ENCODE measurements at regions not wholly inside any gene's neighbourhood (a gene's known extent, or its start where the extent isn't known, plus 50 kb on each side); places are given as distances from the start of the nearest gene placed in this dataset.

DNA sequence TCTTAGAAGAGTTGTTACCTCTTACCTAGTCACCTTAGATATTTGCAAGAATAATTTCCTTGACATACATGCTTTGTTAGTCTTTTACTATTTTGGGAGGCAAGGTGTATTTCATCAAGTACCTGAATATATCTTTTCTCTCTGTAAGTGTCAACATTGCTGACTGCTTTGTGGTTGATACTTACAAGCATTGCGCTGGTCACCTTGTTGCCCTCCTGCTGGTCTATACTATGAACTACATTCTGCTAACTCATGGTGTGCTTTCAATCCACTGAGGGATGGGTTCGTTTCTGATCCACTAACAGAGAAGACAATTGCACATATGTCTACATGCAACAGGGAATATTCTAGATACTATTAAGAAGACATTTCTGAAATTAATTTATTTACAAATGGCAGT lies 837.8 kb upstream of the COBL start:
- intact Hi-C loops (cut with micrococcal nuclease), result no loop called here
- no peaks in the 10 kb centered on the region for H3K4me1 Mint-ChIP-seq
- H3K27me3 Mint-ChIP-seq, result no peaks in the 10 kb centered on the region
- no peaks in the 10 kb centered on the region for H3K36me3 Mint-ChIP-seq
- no peak for DNase-seq
- no peak overlapping the region for H3K4me3 Mint-ChIP-seq
- Histone ChIP-seq H3K27me3 (ENCODE audit: insufficient read depth, low read length) (no peaks in the 10 kb centered on the region), H3K9me3 (ENCODE audit: control insufficient read depth in 1 of 2, low read length in 2 of 2) (no peaks in the 10 kb centered on the region), H3K4me1 (ENCODE audit: insufficient read depth, low read length) (no peaks in the 10 kb centered on the region), H3K4me3 (ENCODE audit: low read length in 2 of 2) (no peak overlapping the region), H3K36me3 (ENCODE audit: insufficient read depth, low read length) (no peaks in the 10 kb centered on the region), H3K27ac (ENCODE audit: low read depth, low read length) (no peak overlapping the region)
- H3K27ac Mint-ChIP-seq, result no peak overlapping the region
- ChIA-PET POLR2A (ENCODE audit: partially characterized antibody) (no interaction called here), CTCF (ENCODE audit: partially characterized antibody) (no interaction called here)
- H3K9me3 Mint-ChIP-seq, result peaks cover 0 to 21% (median 6%) of the 10 kb centered on the region in 8 donors

DNA sequence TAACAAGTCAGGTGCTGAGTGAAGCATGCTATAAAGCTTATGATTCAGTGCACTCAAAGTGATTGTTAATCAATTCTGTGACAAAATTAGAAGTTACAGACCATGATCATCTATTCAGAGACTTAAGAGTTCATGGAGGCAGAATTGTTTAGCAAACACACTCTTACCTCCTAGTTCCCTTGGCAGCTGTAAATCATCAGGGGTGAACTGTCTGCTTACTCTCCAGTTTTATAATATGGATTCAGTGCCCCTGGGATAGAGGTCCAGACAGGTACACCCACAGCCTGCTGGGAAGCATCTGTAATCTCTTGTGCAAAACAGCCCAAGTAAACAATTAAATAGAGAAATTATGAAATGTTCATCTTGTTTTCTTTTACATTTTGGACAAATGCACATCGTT lies 835.0 kb upstream of the COBL start:
- H3K36me3 ChIP-seq (ENCODE audit: insufficient read depth, low read length), result no peaks in the 10 kb centered on the region

GRCh38 chr7:52150952-52151351 lies 834.3 kb upstream of the COBL start:
- H3K36me3 ChIP-seq (ENCODE audit: insufficient read depth, low read length), result no peaks in the 10 kb centered on the region
- Mint-ChIP-seq H3K27me3 (no peaks in the 10 kb centered on the region), H3K36me3 (no peaks in the 10 kb centered on the region), H3K4me3 (no peak overlapping the region), H3K27ac (no peak overlapping the region), H3K9me3 (peaks cover 0 to 21% (median 4%) of the 10 kb centered on the region in 8 donors), H3K4me1 (no peaks in the 10 kb centered on the region)
- H3K4me1 ChIP-seq (ENCODE audit: insufficient read depth, low read length), result no peaks in the 10 kb centered on the region
- no peak overlapping the region for H3K4me3 ChIP-seq (ENCODE audit: low read length in 2 of 2)
- no peak for DNase-seq
- H3K27me3 ChIP-seq (ENCODE audit: insufficient read depth, low read length), result no peaks in the 10 kb centered on the region
- intact Hi-C loops (cut with micrococcal nuclease), result no loop called here
- H3K9me3 ChIP-seq (ENCODE audit: control insufficient read depth in 1 of 2, low read length in 2 of 2), result peaks cover 0 to 2% of the 10 kb centered on the region in 2 donors
- ChIA-PET POLR2A (ENCODE audit: partially characterized antibody) (no interaction called here), CTCF (ENCODE audit: partially characterized antibody) (no interaction called here)
- H3K27ac ChIP-seq (ENCODE audit: low read depth, low read length), result no peak overlapping the region

More for the DNA sequence above, 835.0 kb upstream of the COBL start:
- POLR2A ChIA-PET (ENCODE audit: partially characterized antibody), result no interaction called here
- no peaks in the 10 kb centered on the region for H3K4me1 ChIP-seq (ENCODE audit: insufficient read depth, low read length)
- intact Hi-C loops (cut with micrococcal nuclease), result no loop called here
- H3K27me3 Mint-ChIP-seq, result no peaks in the 10 kb centered on the region
- H3K9me3 ChIP-seq (ENCODE audit: control insufficient read depth in 1 of 2, low read length in 2 of 2), result peaks cover 0 to 2% of the 10 kb centered on the region in 2 donors
- H3K9me3 Mint-ChIP-seq, result peaks cover 0 to 21% (median 4%) of the 10 kb centered on the region in 8 donors
- H3K36me3 Mint-ChIP-seq, result no peaks in the 10 kb centered on the region
- no peak overlapping the region for H3K27ac ChIP-seq (ENCODE audit: low read depth, low read length)
- no peak for DNase-seq
- no peak overlapping the region for H3K4me3 Mint-ChIP-seq
- no peaks in the 10 kb centered on the region for H3K4me1 Mint-ChIP-seq
- H3K4me3 ChIP-seq (ENCODE audit: low read length in 2 of 2), result no peak overlapping the region
- H3K27me3 ChIP-seq (ENCODE audit: insufficient read depth, low read length), result no peaks in the 10 kb centered on the region
- CTCF ChIA-PET (ENCODE audit: partially characterized antibody), result no interaction called here
- no peak overlapping the region for H3K27ac Mint-ChIP-seq

GRCh38 chr7:52146871-52147634 lies 830.4 kb upstream of the COBL start:
- ChIA-PET CTCF (ENCODE audit: partially characterized antibody) (no interaction called here), POLR2A (ENCODE audit: partially characterized antibody) (no interaction called here)
- H3K4me3 ChIP-seq (ENCODE audit: low read length in 2 of 2), result no peak overlapping the region
- intact Hi-C loops (cut with micrococcal nuclease), result no loop called here
- H3K36me3 Mint-ChIP-seq, result no peaks in the 10 kb centered on the region
- DNase-seq, result no peak
- H3K9me3 Mint-ChIP-seq, result peaks cover 0 to 17% (median 7%) of the 10 kb centered on the region in 8 donors
- no peak overlapping the region for H3K27ac ChIP-seq (ENCODE audit: low read depth, low read length)
- no peaks in the 10 kb centered on the region for H3K27me3 Mint-ChIP-seq
- H3K4me1 Mint-ChIP-seq, result no peaks in the 10 kb centered on the region
- H3K27ac Mint-ChIP-seq, result no peak overlapping the region
- peaks cover 0 to 2% of the 10 kb centered on the region in 2 donors for H3K9me3 ChIP-seq (ENCODE audit: control insufficient read depth in 1 of 2, low read length in 2 of 2)
- H3K4me1 ChIP-seq (ENCODE audit: insufficient read depth, low read length), result no peaks in the 10 kb centered on the region
- H3K27me3 ChIP-seq (ENCODE audit: insufficient read depth, low read length), result no peaks in the 10 kb centered on the region
- no peaks in the 10 kb centered on the region for H3K36me3 ChIP-seq (ENCODE audit: insufficient read depth, low read length)
- H3K4me3 Mint-ChIP-seq, result no peak overlapping the region

- H3K4me1 Mint-ChIP-seq, result no peaks in the 10 kb centered on the region
- H3K36me3 ChIP-seq (ENCODE audit: insufficient read depth, low read length), result no peaks in the 10 kb centered on the region
- CTCF ChIA-PET (ENCODE audit: partially characterized antibody), result no interaction called here
- no peaks in the 10 kb centered on the region for H3K27me3 Mint-ChIP-seq
- H3K4me1 ChIP-seq (ENCODE audit: insufficient read depth, low read length), result no peaks in the 10 kb centered on the region
- POLR2A ChIA-PET (ENCODE audit: partially characterized antibody), result no interaction called here
- peaks cover 3 to 20% (median 15%) of the 10 kb centered on the region in 8 donors for H3K9me3 Mint-ChIP-seq
- intact Hi-C loops (cut with micrococcal nuclease), result no loop called here
- H3K4me3 Mint-ChIP-seq, result no peak overlapping the region
- no peak overlapping the region for H3K4me3 ChIP-seq (ENCODE audit: low read length in 2 of 2)
- no peaks in the 10 kb centered on the region for H3K27me3 ChIP-seq (ENCODE audit: insufficient read depth, low read length)
- H3K27ac ChIP-seq (ENCODE audit: low read depth, low read length), result no peak overlapping the region
- H3K36me3 Mint-ChIP-seq, result no peaks in the 10 kb centered on the region
- H3K9me3 ChIP-seq (ENCODE audit: control insufficient read depth in 1 of 2, low read length in 2 of 2), result no peaks in the 10 kb centered on the region
- DNase-seq, result no peak
- H3K27ac Mint-ChIP-seq, result no peak overlapping the region
Measured at GRCh38 chr7:52143219-52143618, 826.6 kb upstream of the COBL start.

DNA sequence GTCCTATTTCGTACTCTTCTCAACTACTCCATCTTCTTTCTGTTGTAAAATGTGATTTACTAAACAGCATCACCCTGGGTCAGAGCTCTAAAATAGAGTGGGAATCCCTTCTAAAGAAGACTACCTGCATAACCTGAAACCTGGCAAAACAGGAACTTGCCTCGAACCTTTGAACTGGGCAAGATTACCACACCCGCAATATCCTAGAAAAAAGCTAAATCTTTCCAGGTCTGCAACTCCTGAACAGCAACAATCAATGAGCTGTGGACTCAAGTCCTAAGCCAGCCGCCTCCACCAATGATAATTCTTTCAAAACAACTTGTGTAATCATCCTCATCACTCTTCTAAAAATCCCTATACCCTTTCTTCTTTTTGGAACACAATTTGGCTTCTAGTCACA lies 824.2 kb upstream of the COBL start:
- no peaks in the 10 kb centered on the region for H3K27me3 ChIP-seq (ENCODE audit: insufficient read depth, low read length)
- ChIA-PET POLR2A (ENCODE audit: partially characterized antibody) (no interaction called here), CTCF (ENCODE audit: partially characterized antibody) (no interaction called here)
- Mint-ChIP-seq H3K27me3 (no peaks in the 10 kb centered on the region), H3K4me1 (no peaks in the 10 kb centered on the region), H3K27ac (no peak overlapping the region), H3K36me3 (no peaks in the 10 kb centered on the region), H3K4me3 (no peak overlapping the region), H3K9me3 (peaks cover 3 to 32% (median 16%) of the 10 kb centered on the region in 8 donors)
- no peaks in the 10 kb centered on the region for H3K36me3 ChIP-seq (ENCODE audit: insufficient read depth, low read length)
- no peak overlapping the region for H3K4me3 ChIP-seq (ENCODE audit: low read length in 2 of 2)
- H3K4me1 ChIP-seq (ENCODE audit: insufficient read depth, low read length), result no peaks in the 10 kb centered on the region
- no peak overlapping the region for H3K27ac ChIP-seq (ENCODE audit: low read depth, low read length)
- DNase-seq, result no peak
- no peaks in the 10 kb centered on the region for H3K9me3 ChIP-seq (ENCODE audit: control insufficient read depth in 1 of 2, low read length in 2 of 2)
- intact Hi-C loops (cut with micrococcal nuclease), result no loop called here

GRCh38 chr7:52135403-52135802 lies 818.8 kb upstream of the COBL start:
- ChIA-PET CTCF (ENCODE audit: partially characterized antibody) (no interaction called here), POLR2A (ENCODE audit: partially characterized antibody) (no interaction called here)
- Histone ChIP-seq H3K36me3 (ENCODE audit: insufficient read depth, low read length) (no peaks in the 10 kb centered on the region), H3K9me3 (ENCODE audit: control insufficient read depth in 1 of 2, low read length in 2 of 2) (no peaks in the 10 kb centered on the region), H3K4me1 (ENCODE audit: insufficient read depth, low read length) (no peaks in the 10 kb centered on the region), H3K4me3 (ENCODE audit: low read length in 2 of 2) (no peak overlapping the region), H3K27me3 (ENCODE audit: insufficient read depth, low read length) (no peaks in the 10 kb centered on the region), H3K27ac (ENCODE audit: low read depth, low read length) (no peak overlapping the region)
- Mint-ChIP-seq H3K27ac (no peak overlapping the region), H3K36me3 (no peaks in the 10 kb centered on the region), H3K4me1 (no peaks in the 10 kb centered on the region), H3K4me3 (no peak overlapping the region), H3K9me3 (peaks cover 3 to 40% (median 11%) of the 10 kb centered on the region in 8 donors), H3K27me3 (no peaks in the 10 kb centered on the region)
- intact Hi-C loops (cut with micrococcal nuclease), result no loop called here
- DNase-seq, result no peak

DNA sequence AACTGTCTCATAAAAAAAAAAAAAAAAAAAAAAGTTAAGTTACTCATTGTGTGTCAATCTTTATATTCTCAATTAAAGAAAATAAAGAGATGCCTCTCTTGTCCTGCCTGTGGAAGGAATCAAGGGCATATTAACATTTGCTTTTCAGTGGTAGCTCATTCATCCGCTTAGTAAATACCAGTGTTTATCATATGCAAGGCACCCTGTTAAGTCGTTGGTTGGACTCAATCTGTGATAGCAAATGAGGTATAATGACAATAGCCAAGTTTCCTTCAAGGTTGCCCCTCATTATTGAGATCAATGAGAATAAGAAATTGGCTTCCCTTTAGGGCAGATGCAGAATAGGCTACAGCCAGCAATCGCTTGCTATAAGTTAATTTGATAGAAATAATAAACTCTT lies 812.7 kb upstream of the COBL start:
- no peaks in the 10 kb centered on the region for H3K4me1 Mint-ChIP-seq
- no peaks in the 10 kb centered on the region for H3K36me3 Mint-ChIP-seq
- H3K27me3 Mint-ChIP-seq, result no peaks in the 10 kb centered on the region

More for the DNA sequence above, 812.7 kb upstream of the COBL start:
- H3K27ac Mint-ChIP-seq, result no peak overlapping the region
- no peaks in the 10 kb centered on the region for H3K36me3 ChIP-seq (ENCODE audit: insufficient read depth, low read length)
- intact Hi-C loops (cut with micrococcal nuclease), result no loop called here
- ChIA-PET CTCF (ENCODE audit: partially characterized antibody) (no interaction called here), POLR2A (ENCODE audit: partially characterized antibody) (no interaction called here)
- no peak for DNase-seq
- no peaks in the 10 kb centered on the region for H3K4me1 ChIP-seq (ENCODE audit: insufficient read depth, low read length)
- peaks cover 2 to 20% (median 7%) of the 10 kb centered on the region in 8 donors for H3K9me3 Mint-ChIP-seq
- H3K9me3 ChIP-seq (ENCODE audit: control insufficient read depth in 1 of 2, low read length in 2 of 2), result no peaks in the 10 kb centered on the region
- H3K4me3 ChIP-seq (ENCODE audit: low read length in 2 of 2), result no peak overlapping the region
- H3K27me3 ChIP-seq (ENCODE audit: insufficient read depth, low read length), result no peaks in the 10 kb centered on the region
- no peak overlapping the region for H3K4me3 Mint-ChIP-seq
- H3K27ac ChIP-seq (ENCODE audit: low read depth, low read length), result no peak overlapping the region

Measured in CD4-positive, alpha-beta memory T cell (primary cell).